NB4 (cell line): ENCODE measurements at regions not wholly inside any gene's neighbourhood (a gene's known extent, or its start where the extent isn't known, plus 50 kb on each side); places are given as distances from the start of the nearest gene placed in this dataset.
"Not testable (repeated sequence)": the region's sequence is repeated elsewhere in the genome, so short reads cannot be mapped to it uniquely, and the experiment has no call there.

ENCODE experiments used
- DNase-seq: peaks from one replicate; pipeline ENCODE4 v3.0.0; 2010; ENCODE audit warnings: low read depth
- H3K4me3 ChIP-seq: one replicate; pipeline ENCODE4 v1.5.1; 2011; ENCODE audit warnings: mild to moderate bottlenecking, low read depth, low read length, moderate library complexity
- MYC ChIP-seq: IDR thresholded peaks from 2 replicates; pipeline ENCODE4 v1.6.1; 2011; ENCODE audit warnings: low read depth, low read length
- POLR2A ChIP-seq: IDR thresholded peaks from 2 replicates; pipeline ENCODE4 v1.6.1; 2011; ENCODE audit warnings: mild to moderate bottlenecking; ENCODE audit not compliant: insufficient read length; ENCODE audit errors: extremely low read depth
- TF ChIP-seq, protein P1 (sequence below): IDR thresholded peaks from 2 replicates; pipeline ENCODE4 v1.6.1; 2011; ENCODE audit warnings: low read depth, low read length
- TF ChIP-seq, protein P2 (sequence below): IDR thresholded peaks from one replicate; pipeline ENCODE4 v1.5.1; 2012; ENCODE audit warnings: low read depth, low read length

DNA sequence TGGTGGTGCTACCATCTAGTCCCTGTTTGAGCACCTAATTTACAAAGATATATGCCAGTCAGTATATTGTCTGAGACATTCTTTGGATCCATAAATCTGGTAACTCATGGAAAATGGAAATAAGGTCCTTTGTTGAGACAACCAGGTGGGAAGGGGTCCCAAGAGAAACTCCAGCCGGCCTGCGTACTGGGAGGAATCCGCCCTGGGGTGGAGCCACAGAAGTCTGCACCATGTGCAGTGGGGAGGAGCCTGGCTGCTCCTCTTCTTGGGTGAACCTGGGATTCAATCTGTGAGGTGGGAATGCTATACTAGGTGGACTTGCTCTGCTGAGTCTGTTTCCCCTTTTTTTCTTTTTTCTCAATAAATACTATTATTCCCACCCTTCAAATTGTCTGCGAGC is 339.2 kb upstream of the TNRC6C start:
- no peak for DNase-seq
- H3K4me3 ChIP-seq: no peak overlapping the region
- no peak for TF ChIP-seq POLR2A
- TF ChIP-seq, protein P1, sequence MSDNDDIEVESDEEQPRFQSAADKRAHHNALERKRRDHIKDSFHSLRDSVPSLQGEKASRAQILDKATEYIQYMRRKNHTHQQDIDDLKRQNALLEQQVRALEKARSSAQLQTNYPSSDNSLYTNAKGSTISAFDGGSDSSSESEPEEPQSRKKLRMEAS: no peak
- no peak for TF ChIP-seq MYC
- TF ChIP-seq, protein P2, sequence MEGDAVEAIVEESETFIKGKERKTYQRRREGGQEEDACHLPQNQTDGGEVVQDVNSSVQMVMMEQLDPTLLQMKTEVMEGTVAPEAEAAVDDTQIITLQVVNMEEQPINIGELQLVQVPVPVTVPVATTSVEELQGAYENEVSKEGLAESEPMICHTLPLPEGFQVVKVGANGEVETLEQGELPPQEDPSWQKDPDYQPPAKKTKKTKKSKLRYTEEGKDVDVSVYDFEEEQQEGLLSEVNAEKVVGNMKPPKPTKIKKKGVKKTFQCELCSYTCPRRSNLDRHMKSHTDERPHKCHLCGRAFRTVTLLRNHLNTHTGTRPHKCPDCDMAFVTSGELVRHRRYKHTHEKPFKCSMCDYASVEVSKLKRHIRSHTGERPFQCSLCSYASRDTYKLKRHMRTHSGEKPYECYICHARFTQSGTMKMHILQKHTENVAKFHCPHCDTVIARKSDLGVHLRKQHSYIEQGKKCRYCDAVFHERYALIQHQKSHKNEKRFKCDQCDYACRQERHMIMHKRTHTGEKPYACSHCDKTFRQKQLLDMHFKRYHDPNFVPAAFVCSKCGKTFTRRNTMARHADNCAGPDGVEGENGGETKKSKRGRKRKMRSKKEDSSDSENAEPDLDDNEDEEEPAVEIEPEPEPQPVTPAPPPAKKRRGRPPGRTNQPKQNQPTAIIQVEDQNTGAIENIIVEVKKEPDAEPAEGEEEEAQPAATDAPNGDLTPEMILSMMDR: no peak

DNA sequence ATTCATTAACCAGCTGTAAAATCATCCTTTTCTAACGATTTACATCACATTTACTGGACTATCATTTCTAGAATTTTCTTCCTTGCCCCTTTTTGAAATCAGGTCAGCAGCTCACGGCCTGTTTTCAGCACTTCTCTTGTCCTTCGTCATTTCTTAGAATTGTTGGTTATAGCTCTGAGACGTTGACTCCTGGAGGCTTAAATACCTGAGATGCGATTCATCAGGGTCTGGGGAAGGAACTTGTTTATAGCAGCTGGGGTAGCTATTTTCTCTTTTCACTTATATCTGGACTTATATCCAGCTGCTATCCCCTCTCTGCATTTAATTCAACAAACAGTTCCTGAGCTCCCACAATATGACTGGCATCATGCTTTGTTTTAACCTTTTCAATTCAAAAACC is 338.7 kb upstream of the TNRC6C start:
- H3K4me3 ChIP-seq: no peak overlapping the region
- DNase-seq: no peak
- TF ChIP-seq, protein P2: no peak
- TF ChIP-seq MYC (no peak), POLR2A (no peak)
- TF ChIP-seq, protein P1: no peak

DNA sequence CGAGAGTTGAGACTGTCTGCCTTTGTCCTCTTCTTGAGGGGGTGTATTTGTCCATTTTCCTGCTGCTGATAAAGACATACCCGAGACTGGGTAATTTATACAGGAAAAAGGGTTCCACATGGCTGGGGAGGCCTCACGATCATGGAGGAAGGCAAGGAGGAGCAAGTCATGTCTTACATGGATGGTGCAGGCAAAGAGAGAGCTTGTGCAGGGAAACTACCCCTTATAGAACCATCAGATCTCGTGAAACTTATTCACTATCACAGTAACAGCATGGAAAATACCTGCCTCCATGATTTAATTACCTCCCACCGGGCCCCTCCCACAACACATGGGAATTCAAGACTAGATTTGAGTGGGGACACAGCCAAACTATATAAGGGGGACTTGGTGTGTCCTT is 338.2 kb upstream of the TNRC6C start:
- no peak overlapping the region for H3K4me3 ChIP-seq
- TF ChIP-seq, protein P2: no peak
- TF ChIP-seq, protein P1: no peak
- no peak for TF ChIP-seq POLR2A
- no peak for DNase-seq

DNA sequence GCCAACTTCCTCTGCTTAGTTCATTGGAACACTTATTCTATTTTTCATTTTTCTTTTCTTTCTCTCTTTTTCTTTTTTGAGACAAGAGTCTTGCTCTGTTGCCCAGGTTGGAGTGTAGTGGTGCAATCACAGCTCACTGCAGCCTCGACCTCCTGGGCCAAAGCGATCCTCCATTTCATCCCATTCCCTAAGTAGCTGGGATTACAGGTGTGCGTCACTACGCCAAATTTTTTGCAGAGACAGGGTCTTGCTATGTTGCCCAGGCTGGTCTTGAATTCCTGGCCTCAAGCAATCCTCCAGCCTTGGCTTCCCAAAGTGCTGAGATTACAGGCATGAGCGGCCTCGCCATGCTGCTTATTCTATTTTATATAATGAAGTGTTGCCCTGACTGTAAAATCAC is 336.4 kb upstream of the TNRC6C start:
- DNase-seq, H3K4me3 ChIP-seq: not testable (repeated sequence)

DNA sequence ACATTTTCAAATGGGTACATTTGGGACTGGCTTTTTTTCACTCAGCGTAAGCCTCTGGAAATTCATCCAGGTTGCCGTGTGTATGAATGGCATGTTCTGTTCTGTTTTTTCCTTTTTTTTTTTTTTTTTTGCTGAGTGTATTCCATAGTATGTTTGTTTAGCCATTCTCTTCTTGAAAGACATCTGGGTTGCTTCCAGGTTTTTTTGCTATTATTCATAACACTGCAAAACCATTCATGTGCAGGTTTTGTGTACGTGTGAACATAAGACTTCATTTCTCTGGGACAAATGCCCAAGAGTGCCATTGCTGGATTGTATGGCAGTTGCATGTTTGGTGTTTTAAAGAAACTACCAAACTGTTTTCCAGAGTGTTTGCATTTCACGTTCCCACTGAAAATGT is 335.9 kb upstream of the TNRC6C start:
- TF ChIP-seq POLR2A: no peak
- TF ChIP-seq, protein P1: no peak
- TF ChIP-seq MYC: no peak
- TF ChIP-seq, protein P2: no peak
- H3K4me3 ChIP-seq: no peak overlapping the region
- DNase-seq: no peak

DNA sequence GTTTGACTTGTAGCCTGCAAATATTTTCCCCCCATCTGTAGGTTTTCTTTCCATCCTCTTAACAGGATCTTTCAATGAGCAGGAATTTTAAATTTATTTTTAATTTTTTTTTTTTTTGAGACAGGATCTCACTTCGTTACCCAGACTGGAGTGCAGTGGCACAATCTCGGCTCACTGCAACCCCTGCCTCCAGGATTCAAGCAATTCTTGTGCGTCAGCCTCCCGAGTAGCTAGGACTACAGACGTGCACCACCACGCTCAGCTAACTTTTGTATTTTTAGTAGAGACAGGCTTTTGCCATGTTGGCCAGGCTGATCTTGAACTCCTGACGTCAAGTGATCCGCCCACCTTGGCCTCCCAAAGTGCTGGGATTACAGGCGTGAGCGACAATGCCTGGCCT is 335.2 kb upstream of the TNRC6C start:
- not testable (repeated sequence) for H3K4me3 ChIP-seq, DNase-seq

DNA sequence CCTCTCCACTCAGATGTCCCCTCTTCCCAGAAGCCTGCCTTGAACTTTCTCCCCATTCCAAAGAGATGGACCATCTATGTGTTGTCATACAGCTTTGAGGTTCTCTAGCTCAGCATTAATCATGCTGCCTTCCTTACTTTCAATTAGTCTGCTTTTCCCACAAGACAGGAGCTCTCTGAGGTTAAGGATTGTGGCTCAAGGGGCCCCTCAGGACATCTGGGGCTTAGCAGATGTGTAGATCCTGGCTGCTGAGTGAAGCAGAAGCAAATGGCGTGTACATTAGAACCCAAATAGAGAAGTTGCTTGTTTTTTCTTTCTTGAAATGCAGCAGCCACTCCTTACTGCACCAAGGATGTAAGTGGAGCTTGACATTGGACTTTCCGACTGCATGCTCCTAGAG is 330.5 kb upstream of the TNRC6C start:
- no peak overlapping the region for H3K4me3 ChIP-seq
- DNase-seq: peak; percentile 74
- TF ChIP-seq, protein P1: no peak
- TF ChIP-seq MYC (no peak), POLR2A (no peak)
- TF ChIP-seq, protein P2: no peak

DNA sequence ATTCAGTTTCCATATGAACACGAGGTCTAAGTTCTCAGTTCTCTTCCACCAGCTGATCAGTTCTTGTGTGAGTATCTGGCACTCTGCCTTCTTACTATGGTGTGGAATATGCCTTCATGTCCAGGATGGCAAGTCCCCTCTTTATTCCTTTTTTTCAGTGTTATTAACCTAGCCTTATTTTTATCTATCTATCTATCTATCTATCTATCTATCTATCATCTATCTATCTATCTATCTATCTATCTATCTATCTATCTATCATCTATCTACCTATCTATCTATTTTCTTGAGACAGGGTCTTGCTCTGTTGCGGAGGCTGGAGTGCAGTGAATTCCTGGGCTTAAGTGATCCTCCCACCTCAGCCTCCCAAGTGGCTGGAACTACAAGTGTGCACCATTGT is 329.2 kb upstream of the TNRC6C start:
- DNase-seq, H3K4me3 ChIP-seq: not testable (repeated sequence)
